ENCODE measurements at regions not wholly inside any gene's neighbourhood (a gene's known extent, or its start where the extent isn't known, plus 50 kb on each side); places are given as distances from the start of the nearest gene placed in this dataset.
A peak's percentile ranks its signal among the peaks of the same experiment; 100 is the strongest.

DNA sequence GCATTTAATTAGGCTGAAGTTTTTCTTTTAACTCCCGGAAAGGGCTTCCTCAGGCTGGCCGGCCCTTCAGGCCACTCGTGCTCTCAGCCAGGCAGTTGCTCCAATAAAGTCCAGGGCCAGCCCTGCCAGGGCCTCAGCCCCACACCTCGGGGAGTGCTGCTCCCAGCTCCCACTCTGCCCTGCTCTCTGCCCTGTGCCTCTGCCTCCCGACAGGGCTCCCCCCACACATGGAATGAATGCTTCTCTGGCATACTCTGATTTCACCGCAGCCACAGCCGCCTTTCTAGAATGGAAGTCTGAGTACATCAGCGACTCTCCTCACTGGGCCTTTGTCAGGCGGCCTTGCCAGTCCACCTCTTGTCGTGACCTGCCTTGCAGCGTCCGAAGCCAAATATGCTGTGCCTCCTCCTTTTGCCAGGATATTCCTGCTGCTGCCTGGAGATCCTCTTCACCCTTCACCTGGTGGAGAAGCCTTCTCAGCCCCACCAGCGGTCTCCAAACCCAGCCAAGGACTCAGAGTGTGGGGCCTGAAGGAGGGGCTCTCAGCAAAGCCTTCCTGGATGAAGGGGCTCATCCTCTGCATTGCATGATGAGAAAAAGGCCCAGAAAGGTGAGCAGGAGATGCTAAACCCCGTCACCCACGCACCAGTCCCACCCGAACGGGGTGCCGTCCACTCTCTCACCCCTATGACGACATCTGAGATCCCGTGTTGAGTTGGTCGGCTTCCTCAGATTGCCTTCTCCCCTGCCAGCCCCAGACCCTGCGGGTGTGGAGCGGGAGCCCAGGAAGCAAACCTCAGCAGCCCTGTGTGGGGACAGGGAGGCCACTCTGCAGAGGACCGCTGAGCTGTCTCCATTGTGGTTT lies 472.7 kb upstream of the HS6ST1 start:
- Histone ChIP-seq H3K9me3 (ENCODE audit: control insufficient read depth in 2 of 3, low read length in 3 of 3) (no peaks in the 10 kb centered on the region), H3K4me1 (ENCODE audit: control insufficient read depth in 2 of 2, insufficient read depth in 2 of 2, low read length in 2 of 2) (no peaks in the 10 kb centered on the region), H3K36me3 (ENCODE audit: control insufficient read depth in 2 of 3, insufficient read depth in 3 of 3, low read length in 3 of 3) (no peaks in the 10 kb centered on the region), H3K27me3 (ENCODE audit: control insufficient read depth in 2 of 2, insufficient read depth in 2 of 2, low read length in 2 of 2) (no peaks in the 10 kb centered on the region), H3K4me3 (ENCODE audit: low read length) (no peak overlapping the region), H3K27ac (ENCODE audit: low read depth, low read length) (no peak overlapping the region)
- ChIA-PET POLR2A (no interaction called here), CTCF (no interaction called here)
- H3K9me3 Mint-ChIP-seq: peaks cover 0 to 10% (median 0%) of the 10 kb centered on the region in 11 donors
- H3K4me3 Mint-ChIP-seq: no peak overlapping the region
- intact Hi-C loops (cut with micrococcal nuclease): no loop called here
- H3K27me3 Mint-ChIP-seq: peaks cover 0 to 4% (median 0%) of the 10 kb centered on the region in 5 donors
- no peak for DNase-seq
- H3K4me1 Mint-ChIP-seq: no peaks in the 10 kb centered on the region
- no peak overlapping the region for H3K27ac Mint-ChIP-seq
- ATAC-seq: no peak
- H3K36me3 Mint-ChIP-seq: no peaks in the 10 kb centered on the region

DNA sequence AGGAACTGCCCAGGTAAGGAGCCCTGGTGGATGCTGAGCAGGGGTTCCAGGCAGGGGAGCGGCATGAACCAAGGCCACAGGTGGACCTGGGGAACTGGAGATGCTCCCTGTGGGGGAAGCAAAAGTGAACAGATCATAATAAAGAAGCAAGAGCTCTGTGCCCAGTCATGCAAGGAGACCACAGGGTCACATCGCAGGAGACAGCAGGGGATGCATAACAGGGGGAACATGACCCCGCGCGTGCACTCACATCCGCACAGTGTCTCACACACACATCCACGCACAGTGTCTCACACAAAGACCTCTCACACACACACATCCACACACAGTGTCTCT lies 473.3 kb upstream of the HS6ST1 start:
- Histone ChIP-seq H3K27me3 (ENCODE audit: control insufficient read depth in 2 of 2, insufficient read depth in 2 of 2, low read length in 2 of 2) (no peaks in the 10 kb centered on the region), H3K4me1 (ENCODE audit: control insufficient read depth in 2 of 2, insufficient read depth in 2 of 2, low read length in 2 of 2) (no peaks in the 10 kb centered on the region), H3K4me3 (ENCODE audit: low read length) (no peak overlapping the region), H3K27ac (ENCODE audit: low read depth, low read length) (no peak overlapping the region), H3K36me3 (ENCODE audit: control insufficient read depth in 2 of 3, insufficient read depth in 3 of 3, low read length in 3 of 3) (no peaks in the 10 kb centered on the region), H3K9me3 (ENCODE audit: control insufficient read depth in 2 of 3, low read length in 3 of 3) (no peaks in the 10 kb centered on the region)
- Mint-ChIP-seq H3K4me3 (no peak overlapping the region), H3K4me1 (no peaks in the 10 kb centered on the region), H3K27me3 (peaks cover 0 to 4% (median 0%) of the 10 kb centered on the region in 5 donors), H3K27ac (no peak overlapping the region), H3K36me3 (no peaks in the 10 kb centered on the region), H3K9me3 (peaks cover 0 to 10% (median 0%) of the 10 kb centered on the region in 11 donors)
- POLR2A ChIA-PET: no interaction called here
- intact Hi-C loops (cut with micrococcal nuclease): no loop called here
- DNase-seq: no peak
- ATAC-seq: peak; percentile 6
- CTCF ChIA-PET: no interaction called here

DNA sequence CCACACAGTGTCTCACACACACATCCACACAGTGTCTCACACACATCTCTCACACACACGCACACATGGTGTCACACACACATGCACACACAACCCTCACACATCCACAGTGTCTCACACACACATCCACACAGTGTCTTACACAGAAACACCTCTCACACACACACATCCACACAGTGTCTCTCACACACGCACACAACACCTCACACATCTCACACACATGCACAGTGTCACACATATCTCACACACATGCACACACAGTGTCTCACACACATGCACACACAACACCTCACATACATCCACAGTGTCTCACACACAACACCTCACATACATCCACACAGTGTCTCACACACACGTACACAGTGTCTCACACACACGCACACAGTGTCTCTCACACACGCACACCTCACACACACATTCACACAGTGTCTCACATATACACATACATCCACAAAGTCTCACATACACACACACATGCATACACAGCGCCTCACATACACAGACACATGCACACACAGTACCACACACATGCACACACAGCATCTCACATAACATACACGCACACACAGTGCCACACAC lies 473.9 kb upstream of the HS6ST1 start:
- CTCF ChIA-PET: no interaction called here
- H3K9me3 Mint-ChIP-seq: peaks cover 0 to 10% (median 0%) of the 10 kb centered on the region in 11 donors
- POLR2A ChIA-PET: no interaction called here

DNA sequence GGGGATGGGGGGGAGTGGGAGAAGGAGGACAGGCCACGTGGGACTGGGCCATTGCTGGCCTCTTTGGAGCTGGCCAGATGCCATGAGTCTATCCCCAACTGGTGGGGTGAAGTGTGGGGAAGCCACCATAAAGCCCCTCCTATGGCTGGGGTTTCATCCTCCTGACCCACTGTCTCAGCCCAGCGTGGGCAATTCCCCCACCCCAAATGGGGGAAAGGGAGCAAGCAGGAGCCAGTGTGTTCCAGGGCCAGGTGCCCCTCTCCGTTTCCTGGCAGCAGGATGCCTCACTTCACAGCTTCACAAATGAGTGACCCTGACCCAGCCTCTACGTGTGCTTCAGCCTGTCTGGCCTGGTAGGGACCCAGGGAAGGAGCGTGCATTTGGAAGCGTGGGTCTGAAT lies 474.7 kb upstream of the HS6ST1 start:
- CTCF ChIA-PET: no interaction called here
- Histone ChIP-seq H3K4me1 (ENCODE audit: control insufficient read depth in 2 of 2, insufficient read depth in 2 of 2, low read length in 2 of 2) (no peaks in the 10 kb centered on the region), H3K4me3 (ENCODE audit: low read length) (no peak overlapping the region), H3K27ac (ENCODE audit: low read depth, low read length) (no peak overlapping the region), H3K27me3 (ENCODE audit: control insufficient read depth in 2 of 2, insufficient read depth in 2 of 2, low read length in 2 of 2) (no peaks in the 10 kb centered on the region), H3K36me3 (ENCODE audit: control insufficient read depth in 2 of 3, insufficient read depth in 3 of 3, low read length in 3 of 3) (no peaks in the 10 kb centered on the region), H3K9me3 (ENCODE audit: control insufficient read depth in 2 of 3, low read length in 3 of 3) (no peaks in the 10 kb centered on the region)
- ATAC-seq (no peak), DNase-seq (no peak)
- peaks cover 0 to 7% (median 0%) of the 10 kb centered on the region in 11 donors for H3K9me3 Mint-ChIP-seq
- H3K27ac Mint-ChIP-seq: no peak overlapping the region
- POLR2A ChIA-PET: no interaction called here
- intact Hi-C loops (cut with micrococcal nuclease): no loop called here
- no peak overlapping the region for H3K4me3 Mint-ChIP-seq
- no peaks in the 10 kb centered on the region for H3K36me3 Mint-ChIP-seq
- H3K27me3 Mint-ChIP-seq: peaks cover 0 to 4% (median 0%) of the 10 kb centered on the region in 5 donors
- H3K4me1 Mint-ChIP-seq: no peaks in the 10 kb centered on the region

More for the DNA sequence above, 473.9 kb upstream of the HS6ST1 start:
- Mint-ChIP-seq H3K27me3 (peaks cover 0 to 4% (median 0%) of the 10 kb centered on the region in 5 donors), H3K27ac (no peak overlapping the region), H3K36me3 (no peaks in the 10 kb centered on the region), H3K4me3 (no peak overlapping the region), H3K4me1 (no peaks in the 10 kb centered on the region)
- H3K36me3 ChIP-seq (ENCODE audit: control insufficient read depth in 2 of 3, insufficient read depth in 3 of 3, low read length in 3 of 3): no peaks in the 10 kb centered on the region
- DNase-seq: no peak
- no peaks in the 10 kb centered on the region for H3K9me3 ChIP-seq (ENCODE audit: control insufficient read depth in 2 of 3, low read length in 3 of 3)
- intact Hi-C loops (cut with micrococcal nuclease): no loop called here
- ATAC-seq: peak; percentile 15
- H3K4me1 ChIP-seq (ENCODE audit: control insufficient read depth in 2 of 2, insufficient read depth in 2 of 2, low read length in 2 of 2): no peaks in the 10 kb centered on the region
- H3K27ac ChIP-seq (ENCODE audit: low read depth, low read length): no peak overlapping the region
- no peak overlapping the region for H3K4me3 ChIP-seq (ENCODE audit: low read length)
- H3K27me3 ChIP-seq (ENCODE audit: control insufficient read depth in 2 of 2, insufficient read depth in 2 of 2, low read length in 2 of 2): no peaks in the 10 kb centered on the region

DNA sequence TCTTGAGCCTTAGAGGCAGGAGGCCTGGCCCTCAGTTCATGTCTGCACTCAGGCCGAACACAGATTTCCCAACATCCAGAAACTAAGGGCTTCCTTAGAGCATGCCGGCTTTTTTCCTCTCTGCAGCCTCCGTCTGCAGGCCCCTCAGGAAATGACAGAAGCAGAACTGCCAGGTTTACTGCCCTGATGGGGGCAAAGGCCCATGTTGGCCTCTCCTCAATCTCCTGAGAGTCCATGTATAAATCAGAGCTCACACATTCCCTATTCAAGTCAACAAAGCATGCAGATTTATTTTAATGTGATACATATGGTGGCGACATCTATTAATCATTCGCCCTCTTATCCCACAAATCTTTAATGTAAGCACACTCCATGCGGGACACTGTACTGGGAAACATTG lies 475.6 kb upstream of the HS6ST1 start:
- no peaks in the 10 kb centered on the region for H3K36me3 ChIP-seq (ENCODE audit: control insufficient read depth in 2 of 3, insufficient read depth in 3 of 3, low read length in 3 of 3)
- no peak overlapping the region for H3K27ac ChIP-seq (ENCODE audit: low read depth, low read length)
- H3K9me3 ChIP-seq (ENCODE audit: control insufficient read depth in 2 of 3, low read length in 3 of 3): no peaks in the 10 kb centered on the region
- H3K27me3 ChIP-seq (ENCODE audit: control insufficient read depth in 2 of 2, insufficient read depth in 2 of 2, low read length in 2 of 2): no peaks in the 10 kb centered on the region
- no peaks in the 10 kb centered on the region for H3K4me1 ChIP-seq (ENCODE audit: control insufficient read depth in 2 of 2, insufficient read depth in 2 of 2, low read length in 2 of 2)
- ChIA-PET POLR2A (no interaction called here), CTCF (no interaction called here)
- Mint-ChIP-seq H3K36me3 (no peaks in the 10 kb centered on the region), H3K4me1 (no peaks in the 10 kb centered on the region), H3K27me3 (peaks cover 0 to 4% (median 0%) of the 10 kb centered on the region in 5 donors), H3K4me3 (no peak overlapping the region), H3K27ac (no peak overlapping the region), H3K9me3 (no peaks in the 10 kb centered on the region)
- DNase-seq: no peak
- intact Hi-C loops (cut with micrococcal nuclease): no loop called here
- no peak for ATAC-seq
- H3K4me3 ChIP-seq (ENCODE audit: low read length): no peak overlapping the region

DNA sequence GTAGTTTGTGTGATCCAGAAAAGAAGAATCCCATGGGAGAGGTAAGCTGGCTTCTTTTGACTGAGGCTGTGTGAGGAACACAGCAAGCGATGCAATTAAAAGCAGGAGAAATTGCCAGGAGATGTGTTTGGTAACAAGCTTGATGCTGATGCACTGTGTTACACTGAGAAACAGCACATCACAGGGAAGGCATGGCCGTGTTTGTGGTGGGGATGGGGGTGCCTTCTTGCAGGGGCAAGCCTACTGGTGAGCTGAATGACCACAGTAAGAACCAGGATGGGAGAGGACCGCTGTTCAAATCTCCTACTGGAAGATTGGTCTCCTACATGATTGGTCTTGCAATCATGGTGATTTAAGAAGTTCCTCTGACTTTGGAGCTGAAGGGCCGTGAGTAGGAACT lies 477.7 kb upstream of the HS6ST1 start:
- Histone ChIP-seq H3K36me3 (ENCODE audit: control insufficient read depth in 2 of 3, insufficient read depth in 3 of 3, low read length in 3 of 3) (no peaks in the 10 kb centered on the region), H3K27ac (ENCODE audit: low read depth, low read length) (no peak overlapping the region), H3K4me3 (ENCODE audit: low read length) (no peak overlapping the region), H3K9me3 (ENCODE audit: control insufficient read depth in 2 of 3, low read length in 3 of 3) (no peaks in the 10 kb centered on the region), H3K4me1 (ENCODE audit: control insufficient read depth in 2 of 2, insufficient read depth in 2 of 2, low read length in 2 of 2) (no peaks in the 10 kb centered on the region), H3K27me3 (ENCODE audit: control insufficient read depth in 2 of 2, insufficient read depth in 2 of 2, low read length in 2 of 2) (no peaks in the 10 kb centered on the region)
- POLR2A ChIA-PET: no interaction called here
- CTCF ChIA-PET: no interaction called here
- Mint-ChIP-seq H3K9me3 (no peaks in the 10 kb centered on the region), H3K36me3 (no peaks in the 10 kb centered on the region), H3K27ac (no peak overlapping the region), H3K27me3 (peaks cover 0 to 4% (median 0%) of the 10 kb centered on the region in 5 donors), H3K4me1 (no peaks in the 10 kb centered on the region), H3K4me3 (no peak overlapping the region)
- ATAC-seq: no peak
- no peak for DNase-seq
- intact Hi-C loops (cut with micrococcal nuclease): no loop called here

DNA sequence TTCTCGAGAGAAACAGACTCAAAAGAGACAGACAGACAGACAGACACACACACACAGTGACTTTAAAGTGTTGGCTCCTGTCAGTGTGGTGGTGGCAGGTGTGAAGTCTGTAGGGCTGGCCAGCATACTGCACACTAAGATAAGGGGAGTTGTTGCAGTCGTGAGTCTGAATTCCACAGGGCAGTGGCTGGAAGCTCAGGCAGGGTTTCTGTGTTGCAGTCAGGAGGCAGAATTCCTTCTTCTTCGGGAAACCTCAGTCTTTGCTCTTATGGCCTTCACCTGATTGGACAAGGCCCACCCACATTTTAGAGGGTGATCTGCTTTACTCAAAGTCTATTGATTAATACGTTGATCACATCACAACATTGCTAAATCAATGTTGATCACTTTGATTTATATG lies 478.4 kb upstream of the HS6ST1 start:
- ChIA-PET POLR2A (no interaction called here), CTCF (no interaction called here)
- no peak for ATAC-seq

More for the DNA sequence above, 478.4 kb upstream of the HS6ST1 start:
- no peaks in the 10 kb centered on the region for H3K36me3 ChIP-seq (ENCODE audit: control insufficient read depth in 2 of 3, insufficient read depth in 3 of 3, low read length in 3 of 3)
- H3K4me3 ChIP-seq (ENCODE audit: low read length): no peak overlapping the region
- Mint-ChIP-seq H3K36me3 (no peaks in the 10 kb centered on the region), H3K9me3 (no peaks in the 10 kb centered on the region), H3K4me1 (no peaks in the 10 kb centered on the region), H3K27me3 (peaks cover 0 to 4% (median 0%) of the 10 kb centered on the region in 5 donors), H3K4me3 (no peak overlapping the region), H3K27ac (no peak overlapping the region)
- no peak for DNase-seq
- H3K27ac ChIP-seq (ENCODE audit: low read depth, low read length): no peak overlapping the region
- H3K27me3 ChIP-seq (ENCODE audit: control insufficient read depth in 2 of 2, insufficient read depth in 2 of 2, low read length in 2 of 2): no peaks in the 10 kb centered on the region
- intact Hi-C loops (cut with micrococcal nuclease): no loop called here
- no peaks in the 10 kb centered on the region for H3K9me3 ChIP-seq (ENCODE audit: control insufficient read depth in 2 of 3, low read length in 3 of 3)
- no peaks in the 10 kb centered on the region for H3K4me1 ChIP-seq (ENCODE audit: control insufficient read depth in 2 of 2, insufficient read depth in 2 of 2, low read length in 2 of 2)

Measured in naive thymus-derived CD4-positive, alpha-beta T cell (primary cell).